ENCODE measurements at regions not wholly inside any gene's neighbourhood (a gene's known extent, or its start where the extent isn't known, plus 50 kb on each side); places are given as distances from the start of the nearest gene placed in this dataset.

- no peak overlapping the region for H3K4me3 Mint-ChIP-seq
- peaks cover 7% of the 10 kb centered on the region for H3K4me1 Mint-ChIP-seq
- intact Hi-C loops (cut with micrococcal nuclease): no loop called here
- peaks cover 11% of the 10 kb centered on the region for H3K27me3 Mint-ChIP-seq
- no peak for TF ChIP-seq CTCF (IDR thresholded peaks at IDR 0.05)
- no peak for DNase-seq
- POLR2A ChIA-PET: no interaction called here
- CTCF ChIA-PET: no interaction called here
- H3K36me3 Mint-ChIP-seq (ENCODE audit: low read depth): no peaks in the 10 kb centered on the region
- no peak for ATAC-seq (ENCODE audit: low read depth)
- no peaks in the 10 kb centered on the region for H3K9me3 Mint-ChIP-seq
- no peak overlapping the region for H3K27ac Mint-ChIP-seq
Observed at GRCh38 chr2:8027387-8027786, 654.5 kb upstream of the ID2 start.

GRCh38 chr2:8028036-8028435 is 653.8 kb upstream of the ID2 start:
- peaks cover 11% of the 10 kb centered on the region for H3K27me3 Mint-ChIP-seq
- H3K4me1 Mint-ChIP-seq: peaks cover 5% of the 10 kb centered on the region
- CTCF ChIA-PET: no interaction called here
- DNase-seq (no peak), ATAC-seq (ENCODE audit: low read depth) (no peak)
- no peak overlapping the region for H3K27ac Mint-ChIP-seq
- H3K4me3 Mint-ChIP-seq: no peak overlapping the region
- no peaks in the 10 kb centered on the region for H3K9me3 Mint-ChIP-seq
- POLR2A ChIA-PET: no interaction called here
- H3K36me3 Mint-ChIP-seq (ENCODE audit: low read depth): no peaks in the 10 kb centered on the region
- intact Hi-C loops (cut with micrococcal nuclease): no loop called here
- TF ChIP-seq CTCF (IDR thresholded peaks at IDR 0.05): no peak

GRCh38 chr2:8028436-8028835 is 653.4 kb upstream of the ID2 start:
- Mint-ChIP-seq H3K9me3 (no peaks in the 10 kb centered on the region), H3K27ac (no peak overlapping the region), H3K36me3 (ENCODE audit: low read depth) (no peaks in the 10 kb centered on the region), H3K27me3 (peaks cover 11% of the 10 kb centered on the region), H3K4me3 (no peak overlapping the region), H3K4me1 (peaks cover under 1% of the 10 kb centered on the region)
- TF ChIP-seq CTCF (IDR thresholded peaks at IDR 0.05): no peak
- intact Hi-C loops (cut with micrococcal nuclease): no loop called here
- ATAC-seq (ENCODE audit: low read depth) (no peak), DNase-seq (no peak)
- POLR2A ChIA-PET: no interaction called here
- CTCF ChIA-PET: no interaction called here

GRCh38 chr2:8028981-8029380 is 652.9 kb upstream of the ID2 start:
- intact Hi-C loops (cut with micrococcal nuclease): no loop called here
- ATAC-seq (ENCODE audit: low read depth) (no peak), DNase-seq (no peak)
- no peak for TF ChIP-seq CTCF (IDR thresholded peaks at IDR 0.05)
- ChIA-PET POLR2A (no interaction called here), CTCF (no interaction called here)
- Mint-ChIP-seq H3K36me3 (ENCODE audit: low read depth) (no peaks in the 10 kb centered on the region), H3K27ac (no peak overlapping the region), H3K9me3 (no peaks in the 10 kb centered on the region), H3K27me3 (peaks cover 11% of the 10 kb centered on the region), H3K4me3 (no peak overlapping the region), H3K4me1 (no peaks in the 10 kb centered on the region)

- DNase-seq: no peak
- H3K27me3 Mint-ChIP-seq: peaks cover 11% of the 10 kb centered on the region
- no peaks in the 10 kb centered on the region for H3K4me1 Mint-ChIP-seq
- H3K9me3 Mint-ChIP-seq: no peaks in the 10 kb centered on the region
- H3K36me3 Mint-ChIP-seq (ENCODE audit: low read depth): no peaks in the 10 kb centered on the region
- ChIA-PET POLR2A (no interaction called here), CTCF (no interaction called here)
- no peak overlapping the region for H3K27ac Mint-ChIP-seq
- ATAC-seq (ENCODE audit: low read depth): no peak
- H3K4me3 Mint-ChIP-seq: no peak overlapping the region
- intact Hi-C loops (cut with micrococcal nuclease): no loop called here
- no peak for TF ChIP-seq CTCF (IDR thresholded peaks at IDR 0.05)
Observed at GRCh38 chr2:8030573-8031303, 651.1 kb upstream of the ID2 start.

All from activated B cell treated with CpG ODN at 0.5 μM for 24 hours (primary cell).